Lower leg skin (tissue), 4 donors: ENCODE measurements at regions not wholly inside any gene's neighbourhood (a gene's known extent, or its start where the extent isn't known, plus 50 kb on each side); places are given as distances from the start of the nearest gene placed in this dataset.

ENCODE experiments used
- DNase-seq, 2 donors: peaks; one replicate each; pipeline ENCODE4 v3.0.0-alpha.2; 2019; ENCODE audit warnings: low spot score in 2 of 2
- H3K4me3 ChIP-seq: fragments of 200-600 bp; sonication (generic); 2 replicates; pipeline ENCODE4 v1.5.1; 2017; ENCODE audit warnings: mild to moderate bottlenecking, low read depth; ENCODE audit not compliant: poor library complexity, severe bottlenecking
- CTCF ChIP-seq, 3 donors: fragments of 450-650 bp; IDR thresholded peaks; one replicate each; pipeline ENCODE4 v1.5.1; 2016; ENCODE audit warnings: antibody characterized with exemption in 3 of 3, mild to moderate bottlenecking in 3 of 3, moderate library complexity in 2 of 3
- POLR2A ChIP-seq, 2 donors: fragments of 450-650 bp; IDR thresholded peaks; one replicate each; pipeline ENCODE4 v1.6.1; 2016 to 2017; ENCODE audit warnings: antibody characterized with exemption in 2 of 2, mild to moderate bottlenecking in 1 of 2, moderate library complexity in 1 of 2
- WGBS, 2 donors: methylation state at CpG; one replicate each; pipeline ENCODE4 v1.1.5; 2018; 5-methylcytosine and 5-hydroxymethylcytosine counted together
- intact Hi-C: fragments of 100-400 bp; cut with DNase I; formaldehyde crosslinking; loops from one replicate; pipeline ENCODE4 v1.15.0; 2023; ENCODE audit warnings: low total_unique reads

GRCh38 chr13:78816592-78816991, 157.6 kb upstream of the OBI1 start:
- TF ChIP-seq CTCF (IDR thresholded peaks at IDR 0.05), result no peak
- TF ChIP-seq POLR2A (IDR thresholded peaks at IDR 0.05), result no peak
- DNase-seq, result no peak
- intact Hi-C loops, result no loop called here
- 76 to 79% methylated on average over 15 of the region's 15 CpGs for WGBS, 2 donors
- no peak overlapping the region for H3K4me3 ChIP-seq

- TF ChIP-seq CTCF (IDR thresholded peaks at IDR 0.05) (no peak), POLR2A (IDR thresholded peaks at IDR 0.05) (no peak)
- H3K4me3 ChIP-seq, result no peak overlapping the region
- intact Hi-C loops, result no loop called here
- no peak for DNase-seq
- WGBS, 2 donors, result 30 to 50% methylated on average over 1 of the region's 1 CpG
These were observed 157.2 kb upstream of the OBI1 start for GRCh38 chr13:78816154-78816553.

GRCh38 chr13:78806457-78806856, 147.5 kb upstream of the OBI1 start:
- no peak overlapping the region for H3K4me3 ChIP-seq
- WGBS, 2 donors, result 52 to 61% methylated on average over 4 of the region's 4 CpGs
- intact Hi-C loops, result no loop called here
- TF ChIP-seq POLR2A (IDR thresholded peaks at IDR 0.05) (no peak), CTCF (IDR thresholded peaks at IDR 0.05) (no peak)
- DNase-seq, result no peak

GRCh38 chr13:78802912-78803311, 144.0 kb upstream of the OBI1 start:
- intact Hi-C loops, result no loop called here
- TF ChIP-seq CTCF (IDR thresholded peaks at IDR 0.05) (no peak), POLR2A (IDR thresholded peaks at IDR 0.05) (no peak)
- H3K4me3 ChIP-seq, result no peak overlapping the region
- DNase-seq, result no peak

- TF ChIP-seq POLR2A (IDR thresholded peaks at IDR 0.05) (no peak), CTCF (IDR thresholded peaks at IDR 0.05) (no peak)
- intact Hi-C loops, result no loop called here
- WGBS, 2 donors, result 13 to 15% methylated on average over 8 of the region's 8 CpGs
- no peak overlapping the region for H3K4me3 ChIP-seq
- DNase-seq, result no peak
These were observed 128.2 kb upstream of the OBI1 start for GRCh38 chr13:78787190-78787589.

- intact Hi-C loops, result no loop called here
- DNase-seq, result no peak
- TF ChIP-seq CTCF (IDR thresholded peaks at IDR 0.05) (no peak), POLR2A (IDR thresholded peaks at IDR 0.05) (no peak)
- no peak overlapping the region for H3K4me3 ChIP-seq
- WGBS, 2 donors, result 38 to 49% methylated on average over 1 of the region's 1 CpG
These were observed 127.5 kb upstream of the OBI1 start for GRCh38 chr13:78786459-78786858.
